ENCODE measurements at regions not wholly inside any gene's neighbourhood (a gene's known extent, or its start where the extent isn't known, plus 50 kb on each side); places are given as distances from the start of the nearest gene placed in this dataset.

DNA sequence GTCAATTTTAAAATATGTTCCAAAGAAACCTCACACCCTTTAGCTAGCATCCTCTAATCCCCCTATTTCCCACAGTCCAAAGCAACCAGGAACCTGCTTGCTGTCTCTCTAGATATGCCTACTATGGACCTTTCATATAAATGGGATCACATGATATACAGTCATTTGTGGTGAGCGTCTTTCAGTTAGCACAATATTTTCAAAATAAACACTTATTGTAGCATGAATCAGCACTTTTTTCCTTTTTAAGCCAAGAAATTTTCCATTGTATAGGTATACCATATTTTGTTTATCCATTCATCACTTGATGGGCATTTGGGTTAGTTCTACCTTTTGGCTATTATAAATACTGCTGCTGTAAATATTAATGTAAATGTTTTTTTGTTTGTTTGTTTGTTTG, 223.0 kb upstream of the DOK6 start:
- Histone ChIP-seq H3K4me3 (no peak overlapping the region), H4K20me1 (replicated peaks; ENCODE audit: insufficient read depth) (no peaks in the 10 kb centered on the region), H3K79me2 (replicated peaks; ENCODE audit: insufficient read depth) (no peaks in the 10 kb centered on the region), H3F3A (replicated peaks; ENCODE audit: low read depth) (no peaks in the 10 kb centered on the region), H3K4me1 (ENCODE audit: insufficient read depth) (no peaks in the 10 kb centered on the region), H3K36me3 (ENCODE audit: insufficient read depth) (no peaks in the 10 kb centered on the region), H3K27me3 (ENCODE audit: insufficient read depth) (no peaks in the 10 kb centered on the region), H3K9me2 (ENCODE audit: insufficient read depth) (no peaks in the 10 kb centered on the region), H3K4me2 (no peak overlapping the region), H3K27ac (ENCODE audit: low read depth) (no peak overlapping the region), H2AFZ (no peak overlapping the region)
- no peak overlapping the region for H3K4me3 Mint-ChIP-seq
- peaks cover 2% of the 10 kb centered on the region; the same call in 1 of the 3 replicates for H3K9me3 Mint-ChIP-seq
- H3K27me3 Mint-ChIP-seq (ENCODE audit: insufficient read depth, low read depth, poor library complexity): peaks cover 2% of the 10 kb centered on the region
- DNase-seq (ENCODE audit: low spot score): no peak
- H3K36me3 Mint-ChIP-seq (ENCODE audit: low read depth): no peaks in the 10 kb centered on the region
- no peak overlapping the region for H3K27ac Mint-ChIP-seq
- no peak for ATAC-seq
- peaks cover 8% of the 10 kb centered on the region; the same call in 2 of the 3 replicates for H3K4me1 Mint-ChIP-seq
- TF ChIP-seq CREB1 (CRISPR knock-in tag; IDR thresholded peaks at IDR 0.05; ENCODE audit: low read depth) (no peak), EZH2 (IDR thresholded peaks at IDR 0.05; ENCODE audit: low read depth, unreplicated experiment) (no peak), ZNF114 (CRISPR knock-in tag; IDR thresholded peaks at IDR 0.05) (no peak), STAT1 (IDR thresholded peaks at IDR 0.05; ENCODE audit: unreplicated experiment) (no peak), ZNF331 (CRISPR knock-in tag; IDR thresholded peaks at IDR 0.05; ENCODE audit: low read depth) (no peak), NANOG (IDR thresholded peaks at IDR 0.05; ENCODE audit: borderline replicate concordance) (no peak), JUNB (IDR thresholded peaks at IDR 0.05; ENCODE audit: unreplicated experiment) (no peak), POLR2AphosphoS5 (IDR thresholded peaks at IDR 0.05; ENCODE audit: low read depth) (no peak), EZH2phosphoT487 (IDR thresholded peaks at IDR 0.05; ENCODE audit: unreplicated experiment) (no peak)
- TF ChIP-seq, protein P1, sequence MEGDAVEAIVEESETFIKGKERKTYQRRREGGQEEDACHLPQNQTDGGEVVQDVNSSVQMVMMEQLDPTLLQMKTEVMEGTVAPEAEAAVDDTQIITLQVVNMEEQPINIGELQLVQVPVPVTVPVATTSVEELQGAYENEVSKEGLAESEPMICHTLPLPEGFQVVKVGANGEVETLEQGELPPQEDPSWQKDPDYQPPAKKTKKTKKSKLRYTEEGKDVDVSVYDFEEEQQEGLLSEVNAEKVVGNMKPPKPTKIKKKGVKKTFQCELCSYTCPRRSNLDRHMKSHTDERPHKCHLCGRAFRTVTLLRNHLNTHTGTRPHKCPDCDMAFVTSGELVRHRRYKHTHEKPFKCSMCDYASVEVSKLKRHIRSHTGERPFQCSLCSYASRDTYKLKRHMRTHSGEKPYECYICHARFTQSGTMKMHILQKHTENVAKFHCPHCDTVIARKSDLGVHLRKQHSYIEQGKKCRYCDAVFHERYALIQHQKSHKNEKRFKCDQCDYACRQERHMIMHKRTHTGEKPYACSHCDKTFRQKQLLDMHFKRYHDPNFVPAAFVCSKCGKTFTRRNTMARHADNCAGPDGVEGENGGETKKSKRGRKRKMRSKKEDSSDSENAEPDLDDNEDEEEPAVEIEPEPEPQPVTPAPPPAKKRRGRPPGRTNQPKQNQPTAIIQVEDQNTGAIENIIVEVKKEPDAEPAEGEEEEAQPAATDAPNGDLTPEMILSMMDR (conservative IDR thresholded peaks at IDR 0.05; ENCODE audit: low read depth in 2 of 2): no peak
- TF ChIP-seq, protein P2, sequence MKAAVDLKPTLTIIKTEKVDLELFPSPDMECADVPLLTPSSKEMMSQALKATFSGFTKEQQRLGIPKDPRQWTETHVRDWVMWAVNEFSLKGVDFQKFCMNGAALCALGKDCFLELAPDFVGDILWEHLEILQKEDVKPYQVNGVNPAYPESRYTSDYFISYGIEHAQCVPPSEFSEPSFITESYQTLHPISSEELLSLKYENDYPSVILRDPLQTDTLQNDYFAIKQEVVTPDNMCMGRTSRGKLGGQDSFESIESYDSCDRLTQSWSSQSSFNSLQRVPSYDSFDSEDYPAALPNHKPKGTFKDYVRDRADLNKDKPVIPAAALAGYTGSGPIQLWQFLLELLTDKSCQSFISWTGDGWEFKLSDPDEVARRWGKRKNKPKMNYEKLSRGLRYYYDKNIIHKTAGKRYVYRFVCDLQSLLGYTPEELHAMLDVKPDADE (IDR thresholded peaks at IDR 0.05): no peak
- TF ChIP-seq, protein P3, sequence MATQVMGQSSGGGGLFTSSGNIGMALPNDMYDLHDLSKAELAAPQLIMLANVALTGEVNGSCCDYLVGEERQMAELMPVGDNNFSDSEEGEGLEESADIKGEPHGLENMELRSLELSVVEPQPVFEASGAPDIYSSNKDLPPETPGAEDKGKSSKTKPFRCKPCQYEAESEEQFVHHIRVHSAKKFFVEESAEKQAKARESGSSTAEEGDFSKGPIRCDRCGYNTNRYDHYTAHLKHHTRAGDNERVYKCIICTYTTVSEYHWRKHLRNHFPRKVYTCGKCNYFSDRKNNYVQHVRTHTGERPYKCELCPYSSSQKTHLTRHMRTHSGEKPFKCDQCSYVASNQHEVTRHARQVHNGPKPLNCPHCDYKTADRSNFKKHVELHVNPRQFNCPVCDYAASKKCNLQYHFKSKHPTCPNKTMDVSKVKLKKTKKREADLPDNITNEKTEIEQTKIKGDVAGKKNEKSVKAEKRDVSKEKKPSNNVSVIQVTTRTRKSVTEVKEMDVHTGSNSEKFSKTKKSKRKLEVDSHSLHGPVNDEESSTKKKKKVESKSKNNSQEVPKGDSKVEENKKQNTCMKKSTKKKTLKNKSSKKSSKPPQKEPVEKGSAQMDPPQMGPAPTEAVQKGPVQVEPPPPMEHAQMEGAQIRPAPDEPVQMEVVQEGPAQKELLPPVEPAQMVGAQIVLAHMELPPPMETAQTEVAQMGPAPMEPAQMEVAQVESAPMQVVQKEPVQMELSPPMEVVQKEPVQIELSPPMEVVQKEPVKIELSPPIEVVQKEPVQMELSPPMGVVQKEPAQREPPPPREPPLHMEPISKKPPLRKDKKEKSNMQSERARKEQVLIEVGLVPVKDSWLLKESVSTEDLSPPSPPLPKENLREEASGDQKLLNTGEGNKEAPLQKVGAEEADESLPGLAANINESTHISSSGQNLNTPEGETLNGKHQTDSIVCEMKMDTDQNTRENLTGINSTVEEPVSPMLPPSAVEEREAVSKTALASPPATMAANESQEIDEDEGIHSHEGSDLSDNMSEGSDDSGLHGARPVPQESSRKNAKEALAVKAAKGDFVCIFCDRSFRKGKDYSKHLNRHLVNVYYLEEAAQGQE (IDR thresholded peaks at IDR 0.05; ENCODE audit: unreplicated experiment): no peak
- TF ChIP-seq, protein P4, sequence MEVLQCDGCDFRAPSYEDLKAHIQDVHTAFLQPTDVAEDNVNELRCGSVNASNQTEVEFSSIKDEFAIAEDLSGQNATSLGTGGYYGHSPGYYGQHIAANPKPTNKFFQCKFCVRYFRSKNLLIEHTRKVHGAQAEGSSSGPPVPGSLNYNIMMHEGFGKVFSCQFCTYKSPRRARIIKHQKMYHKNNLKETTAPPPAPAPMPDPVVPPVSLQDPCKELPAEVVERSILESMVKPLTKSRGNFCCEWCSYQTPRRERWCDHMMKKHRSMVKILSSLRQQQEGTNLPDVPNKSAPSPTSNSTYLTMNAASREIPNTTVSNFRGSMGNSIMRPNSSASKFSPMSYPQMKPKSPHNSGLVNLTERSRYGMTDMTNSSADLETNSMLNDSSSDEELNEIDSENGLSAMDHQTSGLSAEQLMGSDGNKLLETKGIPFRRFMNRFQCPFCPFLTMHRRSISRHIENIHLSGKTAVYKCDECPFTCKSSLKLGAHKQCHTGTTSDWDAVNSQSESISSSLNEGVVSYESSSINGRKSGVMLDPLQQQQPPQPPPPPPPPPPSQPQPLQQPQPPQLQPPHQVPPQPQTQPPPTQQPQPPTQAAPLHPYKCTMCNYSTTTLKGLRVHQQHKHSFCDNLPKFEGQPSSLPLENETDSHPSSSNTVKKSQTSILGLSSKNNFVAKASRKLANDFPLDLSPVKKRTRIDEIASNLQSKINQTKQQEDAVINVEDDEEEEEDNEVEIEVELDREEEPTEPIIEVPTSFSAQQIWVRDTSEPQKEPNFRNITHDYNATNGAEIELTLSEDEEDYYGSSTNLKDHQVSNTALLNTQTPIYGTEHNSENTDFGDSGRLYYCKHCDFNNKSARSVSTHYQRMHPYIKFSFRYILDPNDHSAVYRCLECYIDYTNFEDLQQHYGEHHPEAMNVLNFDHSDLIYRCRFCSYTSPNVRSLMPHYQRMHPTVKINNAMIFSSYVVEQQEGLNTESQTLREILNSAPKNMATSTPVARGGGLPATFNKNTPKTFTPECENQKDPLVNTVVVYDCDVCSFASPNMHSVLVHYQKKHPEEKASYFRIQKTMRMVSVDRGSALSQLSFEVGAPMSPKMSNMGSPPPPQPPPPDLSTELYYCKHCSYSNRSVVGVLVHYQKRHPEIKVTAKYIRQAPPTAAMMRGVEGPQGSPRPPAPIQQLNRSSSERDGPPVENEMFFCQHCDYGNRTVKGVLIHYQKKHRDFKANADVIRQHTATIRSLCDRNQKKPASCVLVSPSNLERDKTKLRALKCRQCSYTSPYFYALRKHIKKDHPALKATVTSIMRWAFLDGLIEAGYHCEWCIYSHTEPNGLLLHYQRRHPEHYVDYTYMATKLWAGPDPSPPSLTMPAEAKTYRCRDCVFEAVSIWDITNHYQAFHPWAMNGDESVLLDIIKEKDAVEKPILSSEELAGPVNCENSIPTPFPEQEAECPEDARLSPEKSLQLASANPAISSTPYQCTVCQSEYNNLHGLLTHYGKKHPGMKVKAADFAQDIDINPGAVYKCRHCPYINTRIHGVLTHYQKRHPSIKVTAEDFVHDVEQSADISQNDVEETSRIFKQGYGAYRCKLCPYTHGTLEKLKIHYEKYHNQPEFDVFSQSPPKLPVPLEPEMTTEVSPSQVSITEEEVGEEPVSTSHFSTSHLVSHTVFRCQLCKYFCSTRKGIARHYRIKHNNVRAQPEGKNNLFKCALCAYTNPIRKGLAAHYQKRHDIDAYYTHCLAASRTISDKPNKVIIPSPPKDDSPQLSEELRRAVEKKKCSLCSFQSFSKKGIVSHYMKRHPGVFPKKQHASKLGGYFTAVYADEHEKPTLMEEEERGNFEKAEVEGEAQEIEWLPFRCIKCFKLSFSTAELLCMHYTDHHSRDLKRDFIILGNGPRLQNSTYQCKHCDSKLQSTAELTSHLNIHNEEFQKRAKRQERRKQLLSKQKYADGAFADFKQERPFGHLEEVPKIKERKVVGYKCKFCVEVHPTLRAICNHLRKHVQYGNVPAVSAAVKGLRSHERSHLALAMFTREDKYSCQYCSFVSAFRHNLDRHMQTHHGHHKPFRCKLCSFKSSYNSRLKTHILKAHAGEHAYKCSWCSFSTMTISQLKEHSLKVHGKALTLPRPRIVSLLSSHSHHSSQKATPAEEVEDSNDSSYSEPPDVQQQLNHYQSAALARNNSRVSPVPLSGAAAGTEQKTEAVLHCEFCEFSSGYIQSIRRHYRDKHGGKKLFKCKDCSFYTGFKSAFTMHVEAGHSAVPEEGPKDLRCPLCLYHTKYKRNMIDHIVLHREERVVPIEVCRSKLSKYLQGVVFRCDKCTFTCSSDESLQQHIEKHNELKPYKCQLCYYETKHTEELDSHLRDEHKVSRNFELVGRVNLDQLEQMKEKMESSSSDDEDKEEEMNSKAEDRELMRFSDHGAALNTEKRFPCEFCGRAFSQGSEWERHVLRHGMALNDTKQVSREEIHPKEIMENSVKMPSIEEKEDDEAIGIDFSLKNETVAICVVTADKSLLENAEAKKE (CRISPR knock-in tag; IDR thresholded peaks at IDR 0.05): no peak
